ENCODE measurements at regions not wholly inside any gene's neighbourhood (a gene's known extent, or its start where the extent isn't known, plus 50 kb on each side); places are given as distances from the start of the nearest gene placed in this dataset.

DNA sequence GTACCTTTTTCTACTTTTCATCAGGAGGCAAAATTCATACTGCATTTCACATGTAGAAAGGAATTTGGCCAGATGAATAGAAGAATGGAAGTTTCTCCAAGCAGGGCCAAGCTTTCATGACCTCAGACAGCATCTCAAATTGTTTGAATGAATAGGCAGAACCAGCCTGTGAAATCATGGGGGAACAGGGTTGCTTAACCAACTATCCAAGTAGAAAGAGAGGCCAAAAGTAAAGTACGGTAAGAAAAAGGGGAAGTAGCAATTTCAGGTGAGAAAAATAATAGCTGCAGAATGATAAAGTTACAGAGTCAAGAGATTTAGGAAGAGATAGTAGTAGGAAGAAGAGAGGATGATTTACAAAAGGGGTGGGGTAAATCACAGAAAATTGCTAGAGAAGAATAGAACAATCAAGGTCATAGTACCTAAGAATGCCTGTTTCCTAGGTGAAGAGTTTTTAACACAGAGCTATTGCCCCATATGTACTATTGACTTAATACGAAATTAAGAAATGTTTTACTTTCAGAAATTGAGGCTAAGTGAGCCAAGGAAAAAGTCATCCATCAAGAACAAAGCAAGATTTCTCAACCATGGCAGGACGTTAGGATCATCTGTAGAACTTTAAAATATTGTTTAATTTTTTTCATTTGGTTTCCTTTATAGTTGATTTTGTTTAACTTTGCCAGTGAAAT, 177.1 kb upstream of the TET2 start:
- no peak for DNase-seq

DNA sequence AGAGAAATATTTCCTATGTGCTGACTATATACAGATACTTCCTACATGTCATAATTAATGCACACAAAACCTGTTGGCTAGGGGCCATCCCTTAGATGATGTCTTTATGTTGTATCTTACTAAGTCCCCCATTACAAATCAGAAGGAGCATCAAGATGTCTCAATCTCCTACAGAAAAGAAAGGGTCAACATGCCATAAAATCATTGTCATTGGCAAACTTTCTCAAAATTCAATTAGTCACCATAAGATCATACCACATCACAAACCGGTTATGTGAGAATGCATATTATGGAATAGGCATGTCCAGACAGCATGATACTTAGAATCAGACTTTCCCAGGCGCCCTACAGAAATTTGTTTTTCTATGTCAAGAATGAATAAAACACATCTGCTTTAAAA, 175.2 kb upstream of the TET2 start:
- DNase-seq, result no peak

DNA sequence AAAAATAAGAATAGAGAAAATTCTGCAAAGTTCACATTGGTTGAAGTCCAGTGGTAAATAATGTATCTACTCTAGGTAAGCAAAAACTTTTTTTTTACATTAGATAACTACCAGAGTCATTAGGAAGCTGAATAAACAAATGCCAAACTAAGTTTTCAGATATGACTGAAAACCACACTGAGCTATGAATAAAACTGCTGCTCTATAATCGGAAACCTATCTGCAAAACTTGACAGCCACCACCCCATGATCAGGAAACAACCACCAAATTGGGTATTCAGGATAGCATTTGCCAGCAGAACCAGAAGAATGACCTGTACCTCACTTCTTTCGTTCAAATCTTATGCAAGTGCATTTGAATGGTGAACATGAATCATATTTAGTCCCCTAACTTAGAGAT, 173.0 kb upstream of the TET2 start:
- DNase-seq, result no peak

DNA sequence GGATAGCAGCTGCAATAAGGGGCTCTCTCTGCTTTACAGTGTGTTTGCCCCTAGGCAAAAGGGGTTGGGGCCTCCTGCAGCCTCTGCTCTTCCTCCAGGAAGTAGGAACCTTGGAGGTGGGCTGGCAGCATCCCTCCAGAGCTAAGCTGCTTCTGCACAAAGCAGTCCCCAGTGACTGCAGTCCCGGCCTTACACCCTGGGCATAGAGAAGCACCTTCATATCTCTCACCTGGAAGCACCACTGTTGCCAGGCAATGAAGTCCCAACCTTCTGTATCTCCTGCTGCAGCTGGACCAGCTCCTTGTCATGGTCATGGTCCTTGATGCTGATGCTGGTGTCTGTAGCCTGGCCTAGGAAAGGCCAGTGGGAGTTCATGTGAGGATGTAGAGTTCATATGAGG, 171.1 kb upstream of the TET2 start:
- no peak for DNase-seq

DNA sequence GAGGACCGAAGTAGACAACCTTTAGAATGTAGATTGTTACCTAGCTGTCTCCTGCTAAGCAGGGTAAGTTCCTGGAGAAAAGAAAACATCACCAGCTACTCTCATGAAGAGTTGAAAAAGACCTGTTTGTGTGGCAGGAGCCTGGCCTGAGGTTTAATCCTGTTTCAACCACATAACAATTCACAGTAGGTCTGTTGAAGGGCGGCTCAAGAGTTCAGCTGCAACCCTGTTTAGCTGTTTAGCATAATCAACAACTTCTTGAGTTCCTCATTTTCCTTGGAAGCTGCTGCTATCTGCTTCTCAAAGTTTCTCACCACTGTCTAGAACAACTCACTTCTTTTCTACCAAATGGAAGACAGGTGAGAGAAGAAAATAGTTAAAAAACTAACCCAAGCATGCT, 170.4 kb upstream of the TET2 start:
- no peak for DNase-seq

DNA sequence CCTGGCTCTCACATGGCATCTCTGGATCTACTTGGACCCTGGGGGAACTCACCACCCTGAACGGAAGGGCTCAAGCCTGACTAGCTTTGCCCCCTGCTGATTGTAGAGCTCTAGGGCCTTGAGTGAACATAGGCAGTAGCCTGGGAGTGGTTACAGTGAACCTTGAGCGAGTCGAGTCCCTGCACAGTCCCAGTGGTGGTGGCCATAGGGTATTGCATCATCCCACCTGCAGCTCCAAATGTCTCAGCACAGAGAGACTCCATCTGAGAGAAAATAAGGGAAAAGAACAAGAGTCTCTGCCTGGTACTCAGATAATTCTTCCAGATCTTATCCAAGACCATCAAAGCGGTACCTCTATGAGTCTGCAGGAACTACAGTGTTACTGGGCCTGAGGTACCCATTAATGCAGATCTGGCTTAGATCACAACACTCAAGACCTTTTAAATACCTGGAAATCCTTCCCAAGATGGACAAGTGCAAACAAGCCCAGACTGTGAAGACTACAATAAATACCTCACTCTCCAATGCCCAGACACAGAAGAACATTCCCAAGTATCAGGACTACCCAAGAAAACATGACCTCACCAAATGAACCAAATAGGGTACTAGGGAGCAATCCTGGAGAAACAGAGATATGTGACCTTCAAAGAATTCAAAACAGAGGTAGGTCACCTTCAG, 167.5 kb upstream of the TET2 start:
- DNase-seq, result no peak

DNA sequence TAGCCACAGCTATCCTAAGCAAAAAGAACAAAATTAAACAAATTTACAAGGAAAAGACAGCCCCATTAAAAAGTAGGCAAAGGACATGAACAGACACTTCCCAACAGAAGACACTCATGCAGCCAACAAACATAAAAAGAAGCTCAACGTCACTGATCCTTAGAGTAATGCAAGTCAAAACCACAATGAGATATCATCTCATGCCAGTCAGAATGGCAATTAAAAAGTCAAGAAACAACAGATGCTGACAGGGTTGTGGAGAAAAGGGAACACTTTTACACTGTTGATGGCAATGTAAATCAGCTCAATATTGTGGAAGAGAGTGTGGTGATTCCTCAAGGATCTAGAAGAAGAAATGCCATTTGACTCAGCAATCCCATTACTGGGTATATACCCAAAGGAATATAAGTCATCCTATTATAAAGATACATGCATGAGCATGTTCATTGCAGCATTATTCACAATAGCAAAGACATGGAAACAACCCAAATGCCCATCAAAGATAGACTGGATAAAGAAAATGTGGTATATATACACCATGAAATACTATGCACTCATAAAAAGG, 163.0 kb upstream of the TET2 start:
- DNase-seq, result no peak

DNA sequence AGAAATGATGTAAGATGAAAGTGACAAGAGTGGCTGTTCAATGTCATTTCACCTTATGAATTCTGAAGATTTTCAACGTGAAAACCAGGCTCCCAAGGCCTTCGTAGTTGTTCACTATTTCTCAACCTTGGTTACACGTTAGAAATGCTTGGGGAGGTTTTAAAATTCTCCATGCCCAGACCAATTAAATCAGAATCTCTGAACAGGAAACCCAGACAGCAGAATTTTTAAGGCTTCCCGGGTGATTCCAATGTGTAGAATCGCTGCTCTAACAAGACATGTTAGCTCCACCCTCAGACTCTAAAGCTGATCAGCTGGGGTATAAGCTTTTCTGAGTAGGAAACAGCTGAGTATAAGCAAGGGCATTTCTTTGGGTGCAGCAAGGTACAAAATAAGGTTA, 160.4 kb upstream of the TET2 start:
- DNase-seq, result no peak

DNA sequence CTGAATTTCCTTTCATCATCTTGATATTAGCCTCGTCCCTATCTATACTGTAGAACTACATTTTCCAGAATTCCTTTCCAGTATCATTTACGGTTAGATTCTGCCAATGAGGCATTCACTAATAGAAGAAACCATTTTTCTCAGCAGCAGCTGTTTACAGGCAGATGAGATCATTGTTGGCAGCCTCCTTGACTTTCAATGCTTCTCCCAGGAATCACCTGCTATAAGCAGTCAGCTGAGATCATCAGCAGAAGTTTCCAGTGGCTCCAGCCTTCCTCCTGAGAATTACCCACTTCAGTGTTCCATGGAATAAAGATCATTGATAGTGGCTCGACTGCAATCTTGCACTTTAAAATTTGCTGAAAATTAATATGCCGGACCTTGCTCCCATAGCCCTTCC, 157.3 kb upstream of the TET2 start:
- DNase-seq, result no peak

DNA sequence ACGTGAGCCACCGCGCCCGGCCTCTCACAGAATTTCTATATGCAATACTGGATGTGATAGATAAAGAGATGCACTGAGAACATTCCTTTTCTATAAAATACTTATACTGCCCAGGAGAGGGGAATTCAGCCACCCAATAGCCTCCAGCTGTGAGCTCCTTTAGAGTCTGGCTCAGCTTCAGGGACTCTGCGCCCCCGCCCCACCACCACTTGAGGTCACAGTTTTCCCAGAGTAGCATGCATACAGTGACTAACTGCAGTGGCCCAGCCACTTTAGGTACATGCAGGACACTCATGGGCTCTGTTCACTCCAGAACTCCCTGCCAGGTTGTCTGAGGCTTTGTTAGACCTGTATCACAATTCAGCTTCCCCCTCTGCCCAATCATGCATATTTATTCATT, 144.4 kb upstream of the TET2 start:
- DNase-seq, result no peak

DNA sequence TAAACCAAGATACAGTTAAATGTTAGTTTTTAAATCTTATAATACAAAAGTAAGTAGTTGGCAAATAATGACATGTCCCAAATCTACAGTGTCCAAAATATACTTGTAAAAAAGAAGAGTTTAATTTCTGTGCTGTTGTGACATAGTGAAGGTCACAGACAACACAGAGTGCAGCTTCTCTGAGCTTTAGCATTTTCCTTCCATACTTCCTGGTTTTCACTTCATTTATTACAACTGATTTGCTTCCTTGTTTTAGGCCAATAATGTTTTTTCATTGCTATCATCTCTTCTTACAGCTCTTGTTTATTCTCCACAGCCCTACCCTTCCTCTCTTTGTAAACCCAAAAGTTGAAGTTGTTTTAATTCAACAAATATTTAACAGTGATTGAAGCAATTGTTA, 132.4 kb upstream of the TET2 start:
- no peak for DNase-seq

DNA sequence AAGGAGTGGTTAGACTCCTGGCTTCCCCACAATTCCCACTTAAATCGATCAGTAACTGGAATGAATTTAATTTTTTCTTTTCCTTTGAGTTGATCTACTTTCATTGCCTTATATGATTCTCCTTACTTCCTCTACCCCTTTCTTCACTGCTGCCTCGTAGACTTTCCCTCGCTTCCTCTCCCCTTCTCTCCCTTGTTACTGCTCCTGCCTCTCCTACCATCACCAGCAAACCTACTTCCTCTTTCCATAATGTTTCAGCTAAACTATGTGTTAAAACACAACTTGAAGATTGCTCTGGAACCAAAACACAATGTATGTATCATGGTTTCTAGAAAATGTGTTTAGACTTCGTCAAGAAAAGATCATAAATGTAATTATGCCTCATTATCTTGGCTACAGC, 132.0 kb upstream of the TET2 start:
- DNase-seq, result no peak

DNA sequence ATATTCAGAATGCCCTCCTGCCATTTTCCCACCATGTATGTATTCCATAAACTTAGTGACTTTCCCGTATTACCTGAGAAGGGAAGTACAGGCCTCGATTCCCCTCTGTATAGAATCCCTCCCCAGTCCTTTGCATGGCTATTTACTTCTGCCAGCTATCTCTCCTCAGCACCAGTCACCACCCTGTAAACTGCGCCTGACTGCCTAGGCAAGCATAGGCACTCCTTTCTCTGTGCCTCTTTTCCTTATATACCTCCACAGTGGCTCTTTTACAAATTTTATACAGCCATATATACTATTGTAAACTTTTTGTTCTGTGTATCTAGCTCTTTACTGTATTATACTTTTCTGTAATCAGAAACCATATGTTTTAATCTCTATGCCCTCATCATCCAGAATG, 130.9 kb upstream of the TET2 start:
- no peak for DNase-seq

DNA sequence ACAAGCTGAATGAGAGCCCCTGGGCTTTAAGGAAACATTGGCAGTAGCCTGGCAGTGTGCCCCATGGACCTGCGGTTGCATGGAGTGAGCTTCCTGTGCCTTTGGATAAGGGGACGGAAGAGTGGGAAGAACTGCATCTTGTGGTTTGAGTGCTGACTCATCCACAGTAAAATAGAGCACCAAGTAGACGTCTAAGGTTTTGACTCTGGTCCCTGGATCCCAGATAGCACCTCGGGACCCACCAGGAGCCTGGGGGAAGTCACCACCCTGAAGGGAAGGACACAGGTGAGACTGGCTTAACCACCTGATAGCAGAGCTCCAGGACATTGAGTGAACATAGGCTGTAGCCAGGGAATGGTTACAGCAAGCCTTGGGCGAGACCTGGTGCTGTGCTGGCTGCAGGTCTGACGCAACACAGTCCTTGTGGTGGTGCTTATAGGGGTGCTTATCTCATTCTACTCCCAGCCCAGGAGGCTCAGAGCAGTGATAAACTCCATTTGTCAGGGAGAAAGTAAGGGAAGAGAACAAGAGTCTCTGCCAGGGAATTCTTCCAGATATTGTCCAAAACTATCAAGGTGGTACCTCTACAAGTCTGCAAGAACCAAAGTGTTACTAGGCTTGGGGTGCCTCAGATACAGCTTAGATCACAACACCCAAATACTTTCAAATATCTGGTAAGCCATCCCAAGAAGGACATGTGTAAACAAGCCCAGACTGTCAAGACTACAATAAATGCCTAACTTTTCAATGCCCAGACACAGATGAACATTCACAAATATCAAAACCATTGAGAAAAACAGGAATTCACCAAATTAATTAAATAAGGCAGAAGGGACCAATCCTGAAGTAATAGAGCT, 123.6 kb upstream of the TET2 start:
- no peak for DNase-seq

DNA sequence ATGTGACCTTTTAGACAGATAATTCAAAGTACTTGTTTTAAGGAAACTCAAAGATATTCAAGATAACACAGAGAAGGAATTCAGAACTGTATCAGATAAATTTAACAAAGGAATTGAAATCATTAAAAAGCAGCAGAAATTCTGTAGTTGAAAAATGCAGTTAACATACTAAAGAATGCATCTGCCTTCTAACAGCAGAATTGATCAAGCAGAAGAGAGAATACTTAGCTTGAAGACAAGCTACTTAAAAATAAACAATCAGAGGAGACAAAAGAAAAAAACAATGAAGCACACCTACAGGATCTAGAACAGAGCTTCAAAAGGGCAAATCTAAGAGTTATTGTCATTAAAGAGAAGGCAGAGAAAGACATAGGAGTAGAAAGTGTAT, 123.0 kb upstream of the TET2 start:
- DNase-seq, result no peak

DNA sequence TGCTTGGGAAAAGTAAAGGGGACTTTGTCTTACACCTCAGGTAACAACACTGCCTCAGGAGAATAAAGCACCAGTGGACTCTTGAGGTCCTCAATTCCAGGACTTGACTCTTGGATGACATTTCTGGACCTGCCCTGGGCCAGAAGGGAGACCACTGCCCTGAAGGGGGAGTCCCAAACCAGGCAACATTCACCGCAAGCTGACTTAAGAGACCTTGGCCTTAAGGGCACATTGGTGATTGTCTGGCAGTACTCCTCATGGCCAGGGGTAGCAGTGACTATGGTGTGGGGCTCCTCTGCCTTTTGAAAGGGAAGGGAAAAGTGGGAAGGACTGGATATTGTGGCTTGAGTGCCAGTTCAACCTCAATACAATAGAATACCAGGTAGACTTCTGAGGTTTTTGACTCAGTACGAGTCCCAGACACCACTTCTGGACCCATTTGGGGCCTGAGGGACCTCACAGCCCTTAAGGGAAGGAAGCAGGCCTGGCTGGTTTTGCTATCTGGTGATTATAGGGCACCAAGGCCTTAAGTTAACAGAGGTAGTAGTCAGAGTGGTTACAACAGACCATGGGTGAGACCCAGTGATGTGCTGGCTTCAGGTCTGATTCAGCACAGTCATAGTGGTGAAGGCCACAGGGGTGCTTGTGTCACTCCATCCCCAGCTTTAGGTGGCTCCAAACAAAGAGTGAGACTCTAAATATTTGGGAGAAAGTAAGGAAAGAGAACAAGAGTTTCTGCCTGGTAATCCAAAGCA, 121.2 kb upstream of the TET2 start:
- no peak for DNase-seq

DNA sequence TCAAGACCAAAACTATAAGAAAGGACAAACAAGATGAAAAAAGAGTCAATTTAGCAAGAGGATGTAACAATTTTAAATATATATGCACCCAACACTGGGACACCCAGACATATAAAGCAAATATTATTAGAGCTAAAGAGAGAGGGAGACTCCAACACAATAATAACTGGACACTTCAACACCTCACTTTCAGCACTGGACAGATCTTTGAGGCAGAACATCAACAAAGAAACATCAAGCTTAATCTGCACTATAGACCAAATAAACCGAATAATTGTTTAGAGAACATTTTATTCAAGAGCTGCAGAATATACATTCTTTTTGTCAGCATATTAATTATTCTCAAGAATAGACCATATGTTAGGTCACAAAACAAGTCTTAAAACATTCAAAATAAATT, 109.7 kb upstream of the TET2 start:
- DNase-seq, result no peak

DNA sequence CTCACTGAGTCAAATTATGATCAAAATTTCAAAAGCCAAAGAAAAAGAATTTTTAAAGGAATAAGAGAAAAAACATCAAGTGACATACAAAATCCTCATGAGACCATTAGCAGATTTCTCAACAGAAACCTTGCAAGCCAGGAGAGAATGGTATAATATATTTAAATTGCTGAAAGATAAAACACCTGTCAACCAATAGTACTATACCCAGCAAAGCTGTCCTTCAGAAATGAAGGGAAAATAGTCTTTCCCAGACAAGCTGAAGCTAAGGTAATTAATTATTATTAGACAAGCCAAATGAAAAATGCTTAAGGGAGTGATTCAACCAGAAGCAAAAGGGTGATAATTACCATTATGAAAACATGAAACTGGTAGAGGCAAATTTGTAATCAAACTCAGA, 104.2 kb upstream of the TET2 start:
- no peak for DNase-seq

DNA sequence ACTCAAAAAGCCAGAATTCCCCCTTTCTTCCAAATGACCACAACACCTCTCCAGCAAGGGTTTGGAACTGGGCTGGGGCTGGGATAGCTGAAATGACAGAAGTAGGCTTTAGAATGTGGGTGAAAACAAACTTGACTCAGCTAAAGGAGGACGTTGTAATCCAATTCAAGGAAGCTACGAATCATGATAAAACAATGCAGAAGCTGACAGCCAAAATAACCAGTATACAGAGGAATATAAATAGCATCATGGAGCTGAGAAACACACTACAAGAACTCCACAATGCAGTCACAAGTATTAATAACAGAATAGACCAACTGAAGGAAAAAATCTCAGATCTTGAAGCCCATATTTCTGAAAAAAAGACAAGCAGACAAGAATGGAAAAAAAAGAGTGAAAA, 95.8 kb upstream of the TET2 start:
- no peak for DNase-seq

DNA sequence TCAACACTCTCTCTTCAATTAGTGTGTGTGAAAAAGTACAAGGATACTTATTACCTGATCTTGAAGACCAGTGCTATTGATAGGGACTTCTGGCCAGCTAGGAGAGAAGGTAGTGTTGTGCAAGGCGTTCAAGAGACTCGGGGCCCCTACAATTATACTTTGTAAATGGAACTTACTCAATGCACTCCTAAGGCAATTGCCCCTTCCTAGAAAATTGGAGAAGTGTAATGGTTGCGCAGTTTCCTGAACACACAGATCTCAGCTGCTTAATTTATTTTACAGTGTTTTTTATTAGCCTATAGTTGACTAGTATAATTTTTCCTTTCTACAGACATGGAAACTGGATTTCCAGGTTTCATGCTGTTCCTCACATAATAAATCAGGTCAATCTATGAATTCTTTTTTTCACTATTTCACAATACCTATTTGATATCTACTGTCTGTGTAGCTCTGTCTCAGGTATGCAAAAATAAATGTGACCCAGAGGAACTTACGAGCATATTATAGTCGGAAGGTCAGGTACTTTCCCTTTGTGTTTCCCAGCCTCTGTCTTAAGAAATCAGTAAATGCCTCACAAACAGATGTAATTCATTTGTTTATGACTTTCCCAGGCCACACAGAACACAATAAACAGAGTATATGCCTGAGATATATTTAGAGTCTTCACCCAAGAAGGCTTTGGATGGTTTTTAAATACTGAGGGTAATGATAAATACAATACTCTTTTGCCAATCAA, 89.1 kb upstream of the TET2 start:
- no peak for DNase-seq

DNA sequence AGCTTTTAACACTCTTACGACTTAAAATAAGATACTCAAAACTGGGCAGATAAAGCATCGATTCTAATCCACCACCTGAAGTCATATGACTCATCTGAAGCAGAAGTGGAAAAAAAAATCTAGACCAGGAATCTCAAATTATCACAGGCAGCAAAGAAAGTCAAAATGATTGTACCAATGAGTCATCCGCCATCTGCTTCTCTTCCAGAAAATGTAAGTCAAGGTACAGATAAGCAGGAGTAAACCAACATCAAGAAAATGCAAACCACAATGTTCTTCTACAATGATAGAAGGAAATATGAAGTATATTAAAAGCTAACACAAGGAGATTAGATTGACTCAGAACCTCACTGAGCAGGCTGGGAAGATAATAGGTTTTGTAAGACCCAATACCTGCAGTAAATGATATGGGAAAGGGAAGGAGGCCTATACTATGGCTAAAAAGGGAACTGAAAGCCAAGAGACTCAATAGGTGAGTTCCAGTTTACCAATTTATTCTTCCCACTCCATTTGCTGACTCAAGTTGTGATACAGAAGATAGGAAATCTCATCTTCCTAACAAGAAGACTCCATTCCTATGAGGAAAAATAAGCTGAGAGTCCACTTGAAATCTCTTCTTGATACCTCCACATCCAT, 88.4 kb upstream of the TET2 start:
- DNase-seq, result no peak

DNA sequence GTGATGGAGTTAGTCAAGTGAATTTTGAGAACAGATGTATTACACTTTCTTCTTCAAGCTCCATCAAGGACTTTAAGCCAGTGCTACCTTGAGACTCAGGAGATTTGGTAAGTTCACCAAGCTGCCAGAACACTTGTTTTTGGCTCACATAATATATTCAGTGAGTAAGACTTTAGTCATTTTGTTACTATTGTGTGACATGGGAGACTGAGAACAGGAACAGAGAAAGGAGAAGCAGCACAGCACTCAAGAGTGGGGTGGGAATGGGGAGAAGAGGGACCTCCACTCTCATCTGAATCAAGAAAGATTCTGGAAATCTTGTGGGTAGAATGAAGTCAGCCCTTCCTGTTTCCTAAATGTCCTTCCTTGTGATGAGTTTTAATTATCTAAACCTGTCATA, 87.3 kb upstream of the TET2 start:
- DNase-seq, result no peak
